ENCODE measurements at regions not wholly inside any gene's neighbourhood (a gene's known extent, or its start where the extent isn't known, plus 50 kb on each side); places are given as distances from the start of the nearest gene placed in this dataset.

DNA sequence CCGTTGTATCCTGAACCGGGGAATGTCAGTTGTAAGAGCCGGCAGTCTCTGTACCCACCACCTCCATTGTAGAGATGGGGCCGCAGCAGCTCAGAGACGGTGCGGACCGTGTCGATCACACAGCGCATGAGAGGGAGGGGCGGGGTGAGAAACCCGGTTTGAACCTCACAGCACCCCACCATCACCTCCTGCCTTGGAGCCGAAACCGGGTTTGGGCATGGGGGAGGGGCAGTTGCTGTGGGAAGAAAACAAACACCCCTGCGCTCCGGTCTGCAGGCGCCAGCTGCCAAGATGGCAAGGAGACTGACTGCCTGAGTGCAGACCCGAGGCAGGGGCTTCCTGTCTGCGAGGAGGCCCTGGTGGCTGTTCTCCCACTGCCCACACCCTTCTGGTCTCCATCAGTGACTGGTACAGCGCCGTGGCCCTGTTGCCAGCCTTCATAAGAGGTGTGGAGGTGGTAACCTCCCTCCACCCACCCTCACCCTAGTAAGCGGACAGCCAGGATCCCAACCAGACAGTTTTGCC lies 69.2 kb upstream of the SSBP3 start:
- no peak overlapping the region for H3K9ac ChIP-seq (ENCODE audit: low read depth in 1 of 2, low read length in 2 of 2)
- H3K4me3 ChIP-seq (ENCODE audit: low read depth in 1 of 3, low read length in 3 of 3) = no peak overlapping the region
- DNase-seq (ENCODE audit: low spot score) = no peak
- H3K4me1 ChIP-seq (ENCODE audit: control insufficient read depth in 4 of 4, insufficient read depth in 4 of 4, low read length in 3 of 4) = peaks cover 0 to 10% (median 3%) of the 10 kb centered on the region in 4 donors
- no peaks in the 10 kb centered on the region for H3K9me3 ChIP-seq (ENCODE audit: control insufficient read depth in 4 of 4, low read length in 3 of 4)
- WGBS = 52% methylated on average over 21 of the region's 21 CpGs
- no peak for TF ChIP-seq YY1 (IDR thresholded peaks at IDR 0.05)
- TF ChIP-seq, protein P1, sequence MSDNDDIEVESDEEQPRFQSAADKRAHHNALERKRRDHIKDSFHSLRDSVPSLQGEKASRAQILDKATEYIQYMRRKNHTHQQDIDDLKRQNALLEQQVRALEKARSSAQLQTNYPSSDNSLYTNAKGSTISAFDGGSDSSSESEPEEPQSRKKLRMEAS (IDR thresholded peaks at IDR 0.05) = no peak
- H3K27me3 ChIP-seq (ENCODE audit: control insufficient read depth in 4 of 4, insufficient read depth in 4 of 4, low read length in 3 of 4) = no peaks in the 10 kb centered on the region
- no peaks in the 10 kb centered on the region for H3K36me3 ChIP-seq (ENCODE audit: control insufficient read depth in 4 of 4, insufficient read depth in 3 of 4, low read depth in 1 of 4, low read length in 3 of 4)
- H3K27ac ChIP-seq (ENCODE audit: low read depth in 1 of 2, low read length in 2 of 2) = no peak overlapping the region

GRCh38 chr1:54474310-54475251 lies 68.4 kb upstream of the SSBP3 start:
- no peak overlapping the region for H3K27ac ChIP-seq (ENCODE audit: low read depth in 1 of 2, low read length in 2 of 2)
- no peak for DNase-seq (ENCODE audit: low spot score)
- TF ChIP-seq FOXA1 (IDR thresholded peaks at IDR 0.05) = no peak
- no peak for TF ChIP-seq JUND (IDR thresholded peaks at IDR 0.05)
- TF ChIP-seq FOXA2 (IDR thresholded peaks at IDR 0.05) = no peak
- TF ChIP-seq, protein P2, sequence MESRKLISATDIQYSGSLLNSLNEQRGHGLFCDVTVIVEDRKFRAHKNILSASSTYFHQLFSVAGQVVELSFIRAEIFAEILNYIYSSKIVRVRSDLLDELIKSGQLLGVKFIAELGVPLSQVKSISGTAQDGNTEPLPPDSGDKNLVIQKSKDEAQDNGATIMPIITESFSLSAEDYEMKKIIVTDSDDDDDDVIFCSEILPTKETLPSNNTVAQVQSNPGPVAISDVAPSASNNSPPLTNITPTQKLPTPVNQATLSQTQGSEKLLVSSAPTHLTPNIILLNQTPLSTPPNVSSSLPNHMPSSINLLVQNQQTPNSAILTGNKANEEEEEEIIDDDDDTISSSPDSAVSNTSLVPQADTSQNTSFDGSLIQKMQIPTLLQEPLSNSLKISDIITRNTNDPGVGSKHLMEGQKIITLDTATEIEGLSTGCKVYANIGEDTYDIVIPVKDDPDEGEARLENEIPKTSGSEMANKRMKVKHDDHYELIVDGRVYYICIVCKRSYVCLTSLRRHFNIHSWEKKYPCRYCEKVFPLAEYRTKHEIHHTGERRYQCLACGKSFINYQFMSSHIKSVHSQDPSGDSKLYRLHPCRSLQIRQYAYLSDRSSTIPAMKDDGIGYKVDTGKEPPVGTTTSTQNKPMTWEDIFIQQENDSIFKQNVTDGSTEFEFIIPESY (IDR thresholded peaks at IDR 0.05) = no peak
- no peak for TF ChIP-seq YY1 (IDR thresholded peaks at IDR 0.05)
- TF ChIP-seq NR2F2 (IDR thresholded peaks at IDR 0.05) = no peak
- no peak for TF ChIP-seq EGR1 (IDR thresholded peaks at IDR 0.05; ENCODE audit: low read depth in 2 of 2)
- no peak for TF ChIP-seq HNF4G (IDR thresholded peaks at IDR 0.05)
- H3K36me3 ChIP-seq (ENCODE audit: control insufficient read depth in 4 of 4, insufficient read depth in 3 of 4, low read depth in 1 of 4, low read length in 3 of 4) = no peaks in the 10 kb centered on the region
- no peaks in the 10 kb centered on the region for H3K27me3 ChIP-seq (ENCODE audit: control insufficient read depth in 4 of 4, insufficient read depth in 4 of 4, low read length in 3 of 4)
- H3K4me3 ChIP-seq (ENCODE audit: low read depth in 1 of 3, low read length in 3 of 3) = peak overlapping the region in 1 of 3 donors; percentile 40
- WGBS = 12% methylated on average over 47 of the region's 47 CpGs
- no peaks in the 10 kb centered on the region for H3K9me3 ChIP-seq (ENCODE audit: control insufficient read depth in 4 of 4, low read length in 3 of 4)
- H3K9ac ChIP-seq (ENCODE audit: low read depth in 1 of 2, low read length in 2 of 2) = no peak overlapping the region
- H3K4me1 ChIP-seq (ENCODE audit: control insufficient read depth in 4 of 4, insufficient read depth in 4 of 4, low read length in 3 of 4) = peaks cover 0 to 10% (median 3%) of the 10 kb centered on the region in 4 donors

DNA sequence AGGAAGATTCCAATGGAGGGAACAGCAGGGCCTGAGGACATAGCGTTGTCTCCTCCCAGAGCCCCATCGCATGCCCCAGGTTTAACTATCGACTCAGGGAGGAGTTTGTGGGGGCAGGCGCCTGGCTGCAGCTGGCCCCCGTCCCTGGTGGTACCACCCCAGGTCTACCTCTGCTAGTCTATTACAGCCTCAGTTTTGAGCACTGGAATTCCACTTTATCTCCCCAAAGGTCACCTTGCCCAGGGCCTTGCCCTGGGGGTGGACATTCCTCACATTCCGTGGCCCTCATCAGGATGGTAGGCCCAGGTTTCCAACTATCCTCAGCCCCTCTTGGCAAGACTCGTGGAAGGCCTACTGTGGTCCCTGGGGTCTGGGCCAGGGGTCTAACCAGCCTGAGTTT lies 65.4 kb upstream of the SSBP3 start:
- H3K4me1 ChIP-seq (ENCODE audit: control insufficient read depth in 4 of 4, insufficient read depth in 4 of 4, low read length in 3 of 4) = peaks cover 0 to 10% (median 3%) of the 10 kb centered on the region in 4 donors
- no peak overlapping the region for H3K4me3 ChIP-seq (ENCODE audit: low read depth in 1 of 3, low read length in 3 of 3)
- TF ChIP-seq CTCF (IDR thresholded peaks at IDR 0.05; ENCODE audit: low read depth, low read length, missing input control) (no peak), NR2F2 (IDR thresholded peaks at IDR 0.05) (no peak), RXRA (IDR thresholded peaks at IDR 0.05) (no peak), REST (IDR thresholded peaks at IDR 0.05) (no peak), JUND (IDR thresholded peaks at IDR 0.05) (no peak), YY1 (IDR thresholded peaks at IDR 0.05) (no peak), RAD21 (IDR thresholded peaks at IDR 0.05) (no peak), EGR1 (IDR thresholded peaks at IDR 0.05; ENCODE audit: low read depth in 2 of 2) (no peak), TAF1 (conservative IDR thresholded peaks at IDR 0.05) (no peak), SP1 (IDR thresholded peaks at IDR 0.05) (no peak), HNF4A (conservative IDR thresholded peaks at IDR 0.05) (no peak)
- TF ChIP-seq, protein P1 (IDR thresholded peaks at IDR 0.05) = no peak
- no peak for DNase-seq (ENCODE audit: low spot score)
- H3K36me3 ChIP-seq (ENCODE audit: control insufficient read depth in 4 of 4, insufficient read depth in 3 of 4, low read depth in 1 of 4, low read length in 3 of 4) = no peaks in the 10 kb centered on the region
- no peak overlapping the region for H3K27ac ChIP-seq (ENCODE audit: low read depth in 1 of 2, low read length in 2 of 2)
- H3K9ac ChIP-seq (ENCODE audit: low read depth in 1 of 2, low read length in 2 of 2) = no peak overlapping the region
- WGBS = 91% methylated on average over 7 of the region's 7 CpGs
- H3K9me3 ChIP-seq (ENCODE audit: control insufficient read depth in 4 of 4, low read length in 3 of 4) = no peaks in the 10 kb centered on the region
- H3K27me3 ChIP-seq (ENCODE audit: control insufficient read depth in 4 of 4, insufficient read depth in 4 of 4, low read length in 3 of 4) = no peaks in the 10 kb centered on the region

Measured in liver (tissue), 8 donors.